Spleen (tissue), 11 donors: ENCODE measurements at regions not wholly inside any gene's neighbourhood (a gene's known extent, or its start where the extent isn't known, plus 50 kb on each side); places are given as distances from the start of the nearest gene placed in this dataset.

Source experiments
- DNase-seq: peaks from one replicate; pipeline ENCODE4 v3.0.0-alpha.2; 2020
- H3K27ac ChIP-seq, 8 donors: fragments of 200-600 bp; sonication (generic) in 7 of 8; 1 replicate in 4 of 8; 2 replicates in 4 of 8; pipeline versions ENCODE4 v1.5.0 to v1.8.0; 2016 to 2021; ENCODE audit warnings: inconsistent platforms in 4 of 8, mild to moderate bottlenecking in 4 of 8, moderate library complexity in 1 of 8
- H3K27me3 ChIP-seq, 7 donors: fragments of 200-600 bp; sonication (generic) in 6 of 7; replicated peaks in 1 of 7; 1 replicate in 4 of 7; 2 replicates in 3 of 7; pipeline versions ENCODE4 v1.5.0 to v1.8.0; 2016 to 2021; ENCODE audit warnings: inconsistent platforms in 3 of 7, mild to moderate bottlenecking in 1 of 7
- H3K36me3 ChIP-seq, 6 donors: fragments of 200-600 bp; sonication (generic) in 5 of 6; 1 replicate in 4 of 6; 2 replicates in 2 of 6; pipeline versions ENCODE4 v1.5.0 to v1.8.0; 2016 to 2021; ENCODE audit warnings: inconsistent platforms in 2 of 6
- H3K4me1 ChIP-seq, 6 donors: fragments of 200-600 bp; sonication (generic) in 5 of 6; 1 replicate in 3 of 6; 2 replicates in 3 of 6; pipeline versions ENCODE4 v1.5.0 to v1.8.0; 2016 to 2021; ENCODE audit warnings: inconsistent platforms in 3 of 6
- H3K4me3 ChIP-seq, 8 donors: fragments of 200-600 bp; sonication (generic) in 7 of 8; 1 replicate in 4 of 8; 2 replicates in 4 of 8; pipeline versions ENCODE4 v1.5.0 to v1.8.0; 2016 to 2021; ENCODE audit warnings: inconsistent platforms in 4 of 8, mild to moderate bottlenecking in 4 of 8, moderate library complexity in 2 of 8
- H3K9me3 ChIP-seq, 8 donors: fragments of 200-600 bp; sonication (generic) in 7 of 8; 1 replicate in 4 of 8; 2 replicates in 4 of 8; pipeline versions ENCODE4 v1.5.0 to v1.8.0; 2016 to 2021; ENCODE audit warnings: inconsistent platforms in 4 of 8
- CTCF ChIP-seq, 11 experiments: fragments of 200-600 bp in 7 of 11; fragments of 450-650 bp in 4 of 11; sonication (generic) in 4 of 11; IDR thresholded peaks in 8 of 11; conservative IDR thresholded peaks in 3 of 11; 1 replicate in 7 of 11; 2 replicates in 4 of 11; pipeline versions ENCODE4 v1.4.0 to v1.8.0; 2016 to 2021; ENCODE audit warnings: antibody characterized with exemption in 11 of 11, inconsistent platforms in 4 of 11, mild to moderate bottlenecking in 1 of 11
- POLR2A ChIP-seq, 3 donors: fragments of 450-650 bp; IDR thresholded peaks; one replicate each; pipeline ENCODE4 v1.5.1; 2017; ENCODE audit warnings: antibody characterized with exemption in 3 of 3, mild to moderate bottlenecking in 1 of 3
- POLR2AphosphoS5 ChIP-seq, 3 donors: sonication (generic); formaldehyde crosslinking; IDR thresholded peaks; one replicate each; pipeline ENCODE4 v1.5.1; 2017; ENCODE audit warnings: antibody characterized with exemption in 3 of 3
- WGBS, 5 donors: extraction: QIAGEN DNeasy Blood & Tissue Kit in 3 of 5; methylation state at CpG; one replicate each; pipeline versions ENCODE4 v1.1.5 to v1.1.7; 2013 to 2018; 5-methylcytosine and 5-hydroxymethylcytosine counted together
- intact Hi-C: fragments of 100-400 bp; cut with DNase I; formaldehyde crosslinking; loops from one replicate; pipeline ENCODE4 v1.15.0; 2023; ENCODE audit warnings: low total_unique reads
- donor health status: healthy with polysubstance abuse.
- donor health status: DM: no; HTN: no; CAD: no; lungs with moderate emphysema.
- donor health status: DM: no; HTN: no; CAD: no.
- donor health status: Bipolar disorder and iron deficiency.
- donor health status: healthy.
- donor health status: DM: no; HTN: no; CAD: no.
- donor health status: DM: yes; HTN: yes; CAD: no.

- H3K36me3 ChIP-seq, result no peaks in the 10 kb centered on the region
- no peak for TF ChIP-seq CTCF (IDR thresholded peaks at IDR 0.05 in 8 of 11, conservative IDR thresholded peaks at IDR 0.05 in 3 of 11)
- TF ChIP-seq POLR2AphosphoS5 (IDR thresholded peaks at IDR 0.05), result no peak
- TF ChIP-seq POLR2A (IDR thresholded peaks at IDR 0.05), result no peak
- intact Hi-C loops, result no loop called here
- DNase-seq, result no peak
- H3K4me3 ChIP-seq, result no peak overlapping the region
- H3K9me3 ChIP-seq, result peaks cover 0 to 5% (median 0%) of the 10 kb centered on the region in 8 donors
- 67 to 80% (median 76%) methylated on average over 8 of the region's 8 CpGs for WGBS, 5 donors
- H3K27me3 ChIP-seq, result peaks cover 0 to 38% (median 0%) of the 10 kb centered on the region in 7 donors
- no peak overlapping the region for H3K27ac ChIP-seq
- no peaks in the 10 kb centered on the region for H3K4me1 ChIP-seq
Measured at GRCh38 chr15:60070838-60071493, 66.9 kb downstream of the FOXB1 start.

GRCh38 chr15:60072826-60073465 is 68.8 kb downstream of the FOXB1 start:
- WGBS, 5 donors, result 68 to 81% (median 71%) methylated on average over 2 to 5 of the region's 5 CpGs

GRCh38 chr15:60073466-60073840 is 69.3 kb downstream of the FOXB1 start:
- intact Hi-C loops, result no loop called here
- Histone ChIP-seq H3K27me3 (peaks cover 0 to 22% (median 0%) of the 10 kb centered on the region in 7 donors), H3K36me3 (no peaks in the 10 kb centered on the region), H3K4me3 (no peak overlapping the region), H3K27ac (no peak overlapping the region), H3K9me3 (peaks cover 0 to 5% (median 0%) of the 10 kb centered on the region in 8 donors), H3K4me1 (no peaks in the 10 kb centered on the region)
- WGBS, 5 donors, result 84 to 92% (median 88%) methylated on average over 3 of the region's 3 CpGs
- no peak for DNase-seq
- TF ChIP-seq POLR2A (IDR thresholded peaks at IDR 0.05), result no peak
- TF ChIP-seq CTCF (IDR thresholded peaks at IDR 0.05 in 8 of 11, conservative IDR thresholded peaks at IDR 0.05 in 3 of 11), result no peak
- no peak for TF ChIP-seq POLR2AphosphoS5 (IDR thresholded peaks at IDR 0.05)

More at GRCh38 chr15:60072826-60073465, 68.8 kb downstream of the FOXB1 start:
- no peak overlapping the region for H3K27ac ChIP-seq
- TF ChIP-seq POLR2AphosphoS5 (IDR thresholded peaks at IDR 0.05) (no peak), CTCF (IDR thresholded peaks at IDR 0.05 in 8 of 11, conservative IDR thresholded peaks at IDR 0.05 in 3 of 11) (no peak), POLR2A (IDR thresholded peaks at IDR 0.05) (no peak)
- H3K36me3 ChIP-seq, result no peaks in the 10 kb centered on the region
- peaks cover 0 to 26% (median 0%) of the 10 kb centered on the region in 7 donors for H3K27me3 ChIP-seq
- no peak overlapping the region for H3K4me3 ChIP-seq
- no peak for DNase-seq
- intact Hi-C loops, result no loop called here
- peaks cover 0 to 5% (median 0%) of the 10 kb centered on the region in 8 donors for H3K9me3 ChIP-seq
- no peaks in the 10 kb centered on the region for H3K4me1 ChIP-seq

- Histone ChIP-seq H3K27me3 (peaks cover 0 to 13% (median 0%) of the 10 kb centered on the region in 7 donors), H3K27ac (no peak overlapping the region), H3K36me3 (no peaks in the 10 kb centered on the region), H3K4me3 (no peak overlapping the region), H3K9me3 (peaks cover 0 to 5% (median 0%) of the 10 kb centered on the region in 8 donors), H3K4me1 (no peaks in the 10 kb centered on the region)
- intact Hi-C loops, result no loop called here
- DNase-seq, result no peak
- TF ChIP-seq CTCF (IDR thresholded peaks at IDR 0.05 in 8 of 11, conservative IDR thresholded peaks at IDR 0.05 in 3 of 11), result no peak
- no peak for TF ChIP-seq POLR2A (IDR thresholded peaks at IDR 0.05)
- TF ChIP-seq POLR2AphosphoS5 (IDR thresholded peaks at IDR 0.05), result no peak
- WGBS, 5 donors, result 55 to 68% (median 57%) methylated on average over 6 of the region's 6 CpGs
Measured at GRCh38 chr15:60074181-60074885, 70.2 kb downstream of the FOXB1 start.
